ENCODE measurements at regions not wholly inside any gene's neighbourhood (a gene's known extent, or its start where the extent isn't known, plus 50 kb on each side); places are given as distances from the start of the nearest gene placed in this dataset.

- Mint-ChIP-seq H3K4me1 (no peaks in the 10 kb centered on the region), H3K9me3 (no peaks in the 10 kb centered on the region), H3K36me3 (no peaks in the 10 kb centered on the region), H3K27me3 (ENCODE audit: low read depth) (no peaks in the 10 kb centered on the region), H3K27ac (no peak overlapping the region), H3K4me3 (no peak overlapping the region)
- no peak for DNase-seq (ENCODE audit: low spot score in 2 of 2, unreplicated experiment in 2 of 2)
- TF ChIP-seq, protein P1, sequence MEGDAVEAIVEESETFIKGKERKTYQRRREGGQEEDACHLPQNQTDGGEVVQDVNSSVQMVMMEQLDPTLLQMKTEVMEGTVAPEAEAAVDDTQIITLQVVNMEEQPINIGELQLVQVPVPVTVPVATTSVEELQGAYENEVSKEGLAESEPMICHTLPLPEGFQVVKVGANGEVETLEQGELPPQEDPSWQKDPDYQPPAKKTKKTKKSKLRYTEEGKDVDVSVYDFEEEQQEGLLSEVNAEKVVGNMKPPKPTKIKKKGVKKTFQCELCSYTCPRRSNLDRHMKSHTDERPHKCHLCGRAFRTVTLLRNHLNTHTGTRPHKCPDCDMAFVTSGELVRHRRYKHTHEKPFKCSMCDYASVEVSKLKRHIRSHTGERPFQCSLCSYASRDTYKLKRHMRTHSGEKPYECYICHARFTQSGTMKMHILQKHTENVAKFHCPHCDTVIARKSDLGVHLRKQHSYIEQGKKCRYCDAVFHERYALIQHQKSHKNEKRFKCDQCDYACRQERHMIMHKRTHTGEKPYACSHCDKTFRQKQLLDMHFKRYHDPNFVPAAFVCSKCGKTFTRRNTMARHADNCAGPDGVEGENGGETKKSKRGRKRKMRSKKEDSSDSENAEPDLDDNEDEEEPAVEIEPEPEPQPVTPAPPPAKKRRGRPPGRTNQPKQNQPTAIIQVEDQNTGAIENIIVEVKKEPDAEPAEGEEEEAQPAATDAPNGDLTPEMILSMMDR (IDR thresholded peaks at IDR 0.05; ENCODE audit: unreplicated experiment), result no peak
Measured at GRCh38 chr11:91837411-91838330, 386.9 kb upstream of the FAT3 start.

DNA sequence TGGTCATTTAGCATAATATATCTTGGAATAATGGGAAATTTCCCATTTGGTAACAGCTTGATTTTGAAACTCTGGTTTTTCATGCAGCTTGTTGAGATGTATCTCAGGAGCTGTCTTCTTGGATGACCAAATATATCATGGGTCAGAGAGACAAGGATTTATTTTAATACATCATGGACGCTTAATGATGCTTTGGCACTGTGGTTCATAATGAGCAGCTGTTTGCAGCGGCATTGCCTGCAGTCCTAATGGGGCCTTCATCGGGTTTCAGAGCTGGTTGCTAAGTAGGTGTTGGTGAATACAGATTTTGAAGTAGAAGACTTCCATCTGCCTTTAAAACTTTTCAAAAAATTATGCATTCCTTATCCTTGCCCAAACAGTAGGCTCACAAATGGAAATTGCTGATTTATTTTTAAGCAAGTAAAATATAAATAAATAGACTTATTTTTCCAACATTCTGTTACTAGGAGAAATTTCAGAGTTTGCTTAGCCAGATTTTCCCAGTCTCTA lies 389.5 kb upstream of the FAT3 start:
- Mint-ChIP-seq H3K27me3 (ENCODE audit: low read depth) (no peaks in the 10 kb centered on the region), H3K4me3 (no peak overlapping the region), H3K4me1 (no peaks in the 10 kb centered on the region), H3K27ac (no peak overlapping the region), H3K36me3 (peaks cover 7% of the 10 kb centered on the region), H3K9me3 (peaks cover 11% of the 10 kb centered on the region)
- TF ChIP-seq, protein P1 (IDR thresholded peaks at IDR 0.05; ENCODE audit: unreplicated experiment), result no peak
- DNase-seq (ENCODE audit: low spot score in 2 of 2, unreplicated experiment in 2 of 2), result no peak

DNA sequence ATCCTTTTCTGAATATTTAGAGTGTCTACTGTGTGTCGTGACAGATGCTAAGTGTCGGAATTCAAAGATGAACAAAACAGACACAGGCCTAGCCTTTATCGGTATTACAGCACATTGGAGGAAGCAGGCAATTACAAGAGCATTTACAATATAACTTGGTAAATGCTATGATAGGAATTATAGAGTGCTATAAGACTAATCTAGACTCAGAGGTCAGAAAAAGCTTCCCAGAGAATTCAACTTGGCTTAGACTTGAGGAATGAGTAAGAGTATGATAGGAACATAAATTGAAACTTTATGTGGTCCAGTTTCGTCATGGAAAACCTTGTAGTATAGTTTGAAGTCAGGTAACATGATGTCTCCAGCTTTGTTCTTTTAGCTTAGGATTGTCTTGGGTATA lies 395.7 kb upstream of the FAT3 start:
- H3K4me3 Mint-ChIP-seq, result no peak overlapping the region
- no peak for DNase-seq (ENCODE audit: low spot score in 2 of 2, unreplicated experiment in 2 of 2)
- no peak overlapping the region for H3K27ac Mint-ChIP-seq
- H3K36me3 Mint-ChIP-seq, result peaks cover 7% of the 10 kb centered on the region
- peaks cover 18% of the 10 kb centered on the region for H3K9me3 Mint-ChIP-seq
- peaks cover 3% of the 10 kb centered on the region for H3K4me1 Mint-ChIP-seq
- TF ChIP-seq, protein P1 (IDR thresholded peaks at IDR 0.05; ENCODE audit: unreplicated experiment), result no peak
- no peaks in the 10 kb centered on the region for H3K27me3 Mint-ChIP-seq (ENCODE audit: low read depth)

- Mint-ChIP-seq H3K9me3 (peaks cover 13% of the 10 kb centered on the region), H3K4me1 (peaks cover 3% of the 10 kb centered on the region), H3K27ac (no peak overlapping the region), H3K36me3 (peaks cover 5% of the 10 kb centered on the region), H3K4me3 (no peak overlapping the region), H3K27me3 (ENCODE audit: low read depth) (no peaks in the 10 kb centered on the region)
- TF ChIP-seq, protein P1 (IDR thresholded peaks at IDR 0.05; ENCODE audit: unreplicated experiment), result no peak
- DNase-seq (ENCODE audit: low spot score in 2 of 2, unreplicated experiment in 2 of 2), result no peak
Measured at GRCh38 chr11:91825777-91826176, 398.8 kb upstream of the FAT3 start.

DNA sequence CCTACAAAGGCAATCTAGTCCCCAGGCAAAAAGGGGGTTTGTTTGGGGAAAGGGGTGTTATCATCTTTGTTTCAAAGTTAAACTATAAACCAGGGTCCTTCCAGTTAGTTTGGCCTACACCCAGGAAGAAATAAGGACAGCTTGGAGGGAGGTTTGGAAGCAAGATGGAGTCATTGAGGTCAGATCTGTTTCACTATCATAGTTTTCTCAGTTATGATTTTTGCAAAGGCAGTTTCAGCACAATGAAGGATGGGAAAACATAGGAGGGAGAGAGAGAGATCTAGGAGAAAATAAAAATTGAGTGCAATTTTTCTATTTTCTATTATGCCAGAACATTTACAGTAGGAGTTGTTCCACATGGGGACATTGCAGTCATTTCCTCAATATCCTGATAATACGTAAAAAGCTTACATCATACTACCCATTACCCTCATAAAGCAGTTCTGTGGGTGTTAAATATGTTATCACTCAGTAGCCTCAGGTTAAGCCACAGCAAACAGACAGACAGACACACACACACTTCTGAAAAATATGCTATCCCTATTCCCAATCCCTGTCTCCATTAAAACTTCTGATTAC lies 401.3 kb upstream of the FAT3 start:
- H3K4me1 Mint-ChIP-seq, result peaks cover 3% of the 10 kb centered on the region

More for the DNA sequence above, 401.3 kb upstream of the FAT3 start:
- DNase-seq (ENCODE audit: low spot score in 2 of 2, unreplicated experiment in 2 of 2), result no peak
- Mint-ChIP-seq H3K27ac (no peak overlapping the region), H3K9me3 (no peaks in the 10 kb centered on the region), H3K4me3 (no peak overlapping the region), H3K36me3 (no peaks in the 10 kb centered on the region), H3K27me3 (ENCODE audit: low read depth) (no peaks in the 10 kb centered on the region)
- TF ChIP-seq, protein P1 (IDR thresholded peaks at IDR 0.05; ENCODE audit: unreplicated experiment), result no peak

Measured in mesothelial cell of epicardium (in vitro differentiated cells).